Globus pallidus (tissue), 1 donor: ENCODE measurements at regions not wholly inside any gene's neighbourhood (a gene's known extent, or its start where the extent isn't known, plus 50 kb on each side); places are given as distances from the start of the nearest gene placed in this dataset.
"Not testable (repeated sequence)": the region's sequence is repeated elsewhere in the genome, so short reads cannot be mapped to it uniquely, and the experiment has no call there.

ENCODE experiments used
- DNase-seq: peaks from one replicate; pipeline ENCODE4 v3.0.0-alpha.2; 2015; ENCODE audit warnings: low spot score

- DNase-seq: no peak
These were observed 152.5 kb upstream of the GHITM start for GRCh38 chr10:83986800-83987199.

- DNase-seq: no peak
These were observed 152.1 kb upstream of the GHITM start for GRCh38 chr10:83987216-83987615.

- DNase-seq: no peak
These were observed 150.9 kb upstream of the GHITM start for GRCh38 chr10:83988435-83988834.

DNA sequence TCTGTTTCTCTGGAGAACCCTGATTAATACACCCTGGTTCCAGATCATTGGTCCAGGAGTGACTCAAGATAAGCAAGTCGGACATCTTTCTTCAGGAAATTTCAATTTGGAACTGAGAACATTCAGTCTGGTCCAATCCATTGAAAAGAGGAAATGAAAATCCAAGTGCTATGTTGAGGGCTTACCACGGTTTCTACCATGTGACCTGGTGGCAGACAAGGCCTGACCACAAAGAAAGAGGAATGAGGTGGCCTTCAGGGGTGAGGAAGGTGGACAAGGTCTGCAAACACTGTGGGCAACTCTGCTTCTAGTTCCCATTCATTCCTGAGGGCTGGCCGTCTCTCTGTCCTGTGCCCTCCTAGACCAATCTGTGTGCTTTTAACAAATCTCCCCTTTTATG, 149.2 kb upstream of the GHITM start:
- DNase-seq: peak; percentile 64

DNA sequence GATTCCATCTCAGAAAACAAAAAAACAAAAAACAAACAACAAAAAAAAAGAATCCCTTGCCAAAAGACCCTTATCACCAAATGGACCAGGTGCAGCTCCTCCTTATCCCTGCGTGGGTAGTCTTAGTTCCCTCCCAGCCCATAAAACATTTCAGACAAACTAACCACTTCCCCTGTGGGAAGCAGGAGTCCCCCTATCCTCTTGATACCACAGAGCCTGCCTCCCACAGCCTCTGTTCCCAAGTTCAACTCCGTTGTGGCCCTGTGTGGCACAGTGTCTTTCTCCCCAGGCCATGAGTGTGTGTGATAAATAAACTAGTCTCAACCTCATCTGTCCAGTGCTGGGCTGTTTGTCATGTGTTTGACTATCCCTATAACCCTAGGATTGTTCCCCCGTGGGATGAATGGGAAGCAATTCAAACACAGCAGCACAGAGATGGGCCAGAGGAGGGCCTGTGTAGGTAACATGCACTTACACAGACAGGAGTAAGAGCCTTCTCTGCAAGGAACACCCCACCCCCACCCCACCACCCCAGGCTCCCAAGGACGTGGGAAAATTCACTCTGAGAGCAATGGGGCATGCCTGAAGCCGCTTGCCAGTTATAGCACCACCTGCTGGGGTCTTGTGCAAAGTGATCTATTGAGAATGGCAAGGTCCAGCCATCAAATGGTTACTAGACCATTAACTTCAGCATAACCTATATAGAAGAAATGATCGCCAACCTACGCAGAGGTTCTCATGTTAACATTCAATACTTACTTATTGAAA, 147.1 kb upstream of the GHITM start:
- peak; percentile 3 for DNase-seq

DNA sequence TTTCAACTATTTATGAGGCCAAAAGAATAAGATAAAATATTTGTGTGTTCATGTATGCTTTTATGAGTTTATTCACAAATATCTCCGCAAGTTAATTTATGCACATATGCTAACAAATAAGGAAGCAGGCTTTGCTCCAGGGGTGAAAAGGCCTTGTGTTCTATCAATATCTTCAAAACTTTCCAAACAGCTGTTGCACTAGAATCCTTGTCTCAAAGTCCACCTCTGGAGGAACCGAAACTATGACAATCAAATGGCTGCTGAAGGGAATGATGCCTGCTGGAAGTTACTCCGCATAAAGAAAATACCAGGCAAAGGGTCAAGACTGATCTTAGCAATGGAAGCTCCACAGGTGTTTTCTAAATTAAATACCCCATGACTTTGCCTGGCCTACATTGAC, 145.0 kb upstream of the GHITM start:
- DNase-seq: peak; percentile 7

DNA sequence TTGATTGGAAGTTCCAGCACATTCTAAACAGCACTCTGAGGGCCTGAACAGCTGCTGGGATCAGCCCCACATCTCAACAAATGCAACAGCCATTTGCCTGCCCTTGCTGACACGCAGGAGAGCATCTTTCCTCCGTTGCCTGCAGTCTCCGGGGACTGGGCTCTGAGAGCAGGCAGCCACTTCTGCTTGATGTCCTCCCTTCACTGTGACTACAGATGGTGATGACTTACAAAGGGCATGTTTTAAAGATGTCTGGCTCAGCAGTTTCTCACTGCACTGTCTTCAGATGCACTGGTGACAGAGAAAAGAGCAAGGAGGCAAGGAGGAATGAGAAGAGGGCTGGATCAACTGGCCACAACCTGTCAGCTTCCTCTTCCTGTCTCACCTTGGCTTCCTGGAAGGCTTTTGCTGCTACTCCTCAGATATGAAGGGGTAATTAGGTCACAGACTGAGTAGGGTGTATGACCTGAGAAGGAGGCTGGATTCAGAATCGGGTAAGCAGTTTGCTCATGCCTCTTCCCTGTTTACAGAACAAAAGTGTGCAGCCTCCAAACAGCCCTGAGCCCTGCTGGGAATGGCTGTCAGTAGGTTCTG, 143.5 kb upstream of the GHITM start:
- DNase-seq: no peak

GRCh38 chr10:84004221-84004620, 135.1 kb upstream of the GHITM start:
- no peak for DNase-seq

- DNase-seq: no peak
These were observed 133.9 kb upstream of the GHITM start for GRCh38 chr10:84005403-84005802.

DNA sequence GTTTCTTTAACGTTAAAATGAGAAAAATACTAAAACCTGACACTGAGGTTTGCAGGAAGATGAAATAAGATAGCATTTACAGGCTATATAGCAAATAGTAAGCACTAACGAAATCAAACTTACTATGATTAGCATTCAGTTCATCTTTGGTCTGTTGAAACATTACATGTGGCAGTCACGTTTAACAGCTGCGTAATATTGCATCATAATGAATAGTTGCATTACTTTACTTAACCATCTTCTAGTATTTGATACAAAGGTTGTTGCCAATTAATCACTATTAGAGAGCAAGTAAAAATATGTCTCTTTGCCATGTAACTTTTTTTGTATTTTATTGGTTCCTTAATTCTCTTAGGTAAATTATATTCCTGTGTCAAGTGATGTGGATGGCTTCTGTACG, 131.8 kb upstream of the GHITM start:
- no peak for DNase-seq

DNA sequence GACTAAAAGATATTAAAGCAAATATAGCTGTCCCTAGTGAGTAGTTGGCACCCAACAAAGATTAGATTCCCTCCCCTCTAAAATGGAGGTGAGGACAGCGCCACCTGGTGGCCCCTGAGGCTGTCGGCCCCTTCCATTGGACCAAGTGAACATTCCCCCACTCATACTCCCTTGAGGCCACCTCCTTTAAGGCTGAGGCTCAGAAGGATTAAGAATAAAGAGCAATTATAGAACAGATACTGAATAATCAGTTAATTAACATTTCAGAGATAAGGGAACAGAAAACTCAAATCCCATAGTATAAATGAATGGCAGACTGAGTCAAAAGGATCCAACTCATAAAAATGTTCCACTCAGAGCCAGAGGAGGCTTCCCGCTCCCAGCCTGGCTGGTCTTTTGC, 130.4 kb upstream of the GHITM start:
- DNase-seq: no peak

- no peak for DNase-seq
These were observed 126.9 kb upstream of the GHITM start for GRCh38 chr10:84012431-84012830.

DNA sequence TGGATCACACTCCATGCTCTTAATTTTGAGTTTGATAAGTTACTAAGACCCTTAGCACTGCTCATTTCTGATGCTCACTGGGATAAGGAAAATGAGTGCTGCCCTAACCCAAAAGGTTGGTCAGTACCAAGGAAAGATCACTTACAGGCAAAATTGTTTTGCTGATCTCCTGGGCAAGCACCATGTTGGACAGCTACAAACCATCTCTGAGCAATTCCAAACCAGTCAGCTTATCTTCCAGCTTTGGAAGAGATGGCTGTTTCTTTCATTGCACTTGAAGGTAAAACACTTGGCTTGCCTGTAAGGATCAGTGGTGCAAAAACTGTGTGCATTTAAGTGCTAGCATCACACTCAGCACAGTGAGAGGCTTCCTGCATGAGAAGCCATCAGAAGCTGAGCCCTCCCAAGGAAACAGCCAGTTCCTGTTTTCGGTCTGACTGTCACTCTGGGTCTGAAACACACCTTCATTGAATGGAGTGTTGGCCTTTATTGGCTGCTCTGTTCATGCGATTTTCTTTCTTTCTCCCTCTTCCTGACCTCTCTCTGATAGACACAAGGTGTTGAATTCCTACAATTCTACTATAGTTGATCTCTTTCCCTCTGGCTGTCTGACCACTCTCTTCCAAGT, 126.4 kb upstream of the GHITM start:
- no peak for DNase-seq

DNA sequence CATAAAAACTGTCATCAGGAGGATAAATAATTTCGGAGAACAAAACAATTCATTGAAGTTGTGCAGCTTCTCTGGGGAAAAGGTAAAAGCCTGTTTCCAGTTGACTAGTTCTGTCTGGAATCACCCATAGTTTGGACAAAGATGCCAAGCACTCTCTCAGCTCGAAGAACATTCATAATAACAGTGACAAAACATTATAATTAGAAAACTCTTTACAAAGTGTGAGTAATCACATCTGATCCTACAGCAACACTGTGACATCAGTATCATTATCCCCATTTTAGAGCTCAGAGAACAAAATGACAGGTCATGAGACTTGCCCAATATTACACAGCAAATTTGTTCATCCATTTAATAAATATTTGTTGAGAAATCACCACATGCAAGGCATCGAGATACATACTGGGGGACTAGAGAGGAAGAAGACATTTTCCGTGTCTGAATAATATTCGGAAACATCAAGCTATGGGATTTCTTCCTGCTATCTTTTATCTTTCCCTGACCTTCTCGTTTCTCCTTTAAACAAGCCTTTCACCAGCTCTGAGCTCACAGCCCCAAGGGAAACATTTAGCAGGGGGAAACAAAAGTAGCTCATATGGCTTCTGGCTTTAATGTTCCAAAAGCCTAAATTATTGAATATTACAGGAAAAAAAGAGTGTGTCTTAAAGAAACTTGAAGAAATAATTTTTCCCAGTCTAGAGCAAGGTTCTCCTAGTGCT, 123.3 kb upstream of the GHITM start:
- no peak for DNase-seq

DNA sequence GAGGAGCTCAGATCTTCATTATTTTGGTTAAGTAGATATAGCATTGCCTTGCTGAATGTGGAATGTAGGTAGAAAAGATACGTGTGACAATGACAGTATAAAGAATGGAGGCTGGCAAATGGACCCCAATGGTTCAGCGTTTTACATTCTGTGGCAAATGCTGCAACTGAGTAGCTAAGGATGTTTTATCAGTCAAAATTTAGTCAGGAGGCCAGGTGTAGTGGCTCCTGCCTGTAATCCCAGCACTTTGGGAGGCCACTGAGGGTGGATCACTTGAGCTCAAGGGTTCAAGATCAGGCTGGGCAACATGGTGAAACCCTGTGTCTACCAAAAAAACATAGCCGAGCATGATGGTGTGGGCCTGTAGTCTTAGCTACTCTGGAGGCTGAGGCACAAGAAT, 120.5 kb upstream of the GHITM start:
- no peak for DNase-seq

GRCh38 chr10:84019854-84020458, 119.4 kb upstream of the GHITM start:
- DNase-seq: not testable (repeated sequence)

- DNase-seq: no peak
These were observed 112.5 kb upstream of the GHITM start for GRCh38 chr10:84026821-84027257.

GRCh38 chr10:84029840-84030239, 109.5 kb upstream of the GHITM start:
- no peak for DNase-seq

DNA sequence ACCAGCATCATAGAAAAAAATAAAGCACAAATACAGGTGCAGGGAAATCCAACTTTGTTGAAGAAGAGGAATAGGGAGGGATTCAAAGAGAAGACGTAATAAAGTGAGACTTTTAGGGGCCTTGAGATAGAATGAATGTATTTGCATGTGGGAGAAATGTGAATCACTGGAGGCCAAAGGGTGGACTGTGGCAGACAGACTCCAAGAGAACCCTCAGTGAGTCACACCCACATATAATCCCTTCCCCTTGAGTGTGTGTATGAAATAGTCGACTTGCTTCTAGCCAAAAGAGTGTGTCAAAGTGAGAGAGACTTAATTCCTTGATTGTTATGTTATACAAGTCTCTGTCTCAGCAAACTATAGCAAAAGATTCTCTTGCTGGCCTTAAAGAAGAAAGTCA, 101.3 kb upstream of the GHITM start:
- no peak for DNase-seq

- no peak for DNase-seq
These were observed 99.4 kb upstream of the GHITM start for GRCh38 chr10:84039957-84040356.

GRCh38 chr10:84047258-84048010, 91.9 kb upstream of the GHITM start:
- no peak for DNase-seq

- no peak for DNase-seq
These were observed 89.7 kb upstream of the GHITM start for GRCh38 chr10:84049645-84050011.
